ENCODE measurements at regions not wholly inside any gene's neighbourhood (a gene's known extent, or its start where the extent isn't known, plus 50 kb on each side); places are given as distances from the start of the nearest gene placed in this dataset.

GRCh38 chr7:50227726-50228125 is 76.8 kb upstream of the IKZF1 start:
- TF ChIP-seq CTCF (IDR thresholded peaks at IDR 0.05) = no peak
- intact Hi-C loops (cut with DNase I) = no loop called here
- ATAC-seq = peak; percentile 37
- H3K27ac ChIP-seq = peak overlapping the region in 1 of 2 donors; percentile 43
- no peak for DNase-seq
- H3K36me3 ChIP-seq = no peaks in the 10 kb centered on the region
- H3K4me1 ChIP-seq = peaks cover 0 to 27% of the 10 kb centered on the region in 2 donors
- H3K4me3 ChIP-seq = no peak overlapping the region
- peaks cover 0 to 26% of the 10 kb centered on the region in 2 donors for H3K9me3 ChIP-seq
- no peaks in the 10 kb centered on the region for H3K27me3 ChIP-seq

- Histone ChIP-seq H3K36me3 (no peaks in the 10 kb centered on the region), H3K27me3 (no peaks in the 10 kb centered on the region), H3K4me1 (peaks cover 0 to 27% of the 10 kb centered on the region in 2 donors), H3K9me3 (peaks cover 0 to 37% of the 10 kb centered on the region in 2 donors), H3K27ac (no peak overlapping the region), H3K4me3 (no peak overlapping the region)
- ATAC-seq (no peak), DNase-seq (no peak)
- intact Hi-C loops (cut with DNase I) = no loop called here
- TF ChIP-seq CTCF (IDR thresholded peaks at IDR 0.05) = no peak
These were observed 77.8 kb upstream of the IKZF1 start for GRCh38 chr7:50226669-50227068.

DNA sequence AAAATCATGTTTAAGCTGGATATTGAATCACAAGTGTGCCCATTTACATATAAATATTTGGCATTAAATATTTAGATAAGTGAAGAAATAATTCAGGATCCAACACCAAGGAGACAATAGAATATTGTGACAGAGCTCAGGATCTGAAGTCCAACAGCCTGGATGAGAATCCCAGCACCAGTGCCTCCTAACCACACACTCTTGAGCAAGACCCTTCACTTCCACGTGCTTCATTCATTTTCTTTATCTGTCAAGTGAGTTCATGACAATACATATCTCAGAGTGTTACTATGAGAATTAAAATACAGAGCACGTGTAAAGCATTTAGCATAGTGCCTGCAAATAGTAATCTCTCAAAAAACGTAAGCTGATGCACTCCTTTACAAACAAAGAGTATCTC is 78.4 kb upstream of the IKZF1 start:
- H3K4me1 ChIP-seq = peaks cover 0 to 31% of the 10 kb centered on the region in 2 donors
- no peaks in the 10 kb centered on the region for H3K36me3 ChIP-seq
- intact Hi-C loops (cut with DNase I) = no loop called here
- H3K4me3 ChIP-seq = no peak overlapping the region
- DNase-seq (no peak), ATAC-seq (no peak)
- H3K9me3 ChIP-seq = peaks cover 0 to 37% of the 10 kb centered on the region in 2 donors
- TF ChIP-seq CTCF (IDR thresholded peaks at IDR 0.05) = no peak
- no peaks in the 10 kb centered on the region for H3K27me3 ChIP-seq
- no peak overlapping the region for H3K27ac ChIP-seq

GRCh38 chr7:50221433-50221832 is 83.1 kb upstream of the IKZF1 start:
- Histone ChIP-seq H3K36me3 (no peaks in the 10 kb centered on the region), H3K4me3 (no peak overlapping the region), H3K27ac (peak overlapping the region in 1 of 2 donors; percentile 85), H3K4me1 (peaks cover 0 to 45% of the 10 kb centered on the region in 2 donors), H3K9me3 (peaks cover 0 to 22% of the 10 kb centered on the region in 2 donors), H3K27me3 (no peaks in the 10 kb centered on the region)
- intact Hi-C loops (cut with DNase I) = no loop called here
- no peak for TF ChIP-seq CTCF (IDR thresholded peaks at IDR 0.05)
- ATAC-seq (no peak), DNase-seq (no peak)

DNA sequence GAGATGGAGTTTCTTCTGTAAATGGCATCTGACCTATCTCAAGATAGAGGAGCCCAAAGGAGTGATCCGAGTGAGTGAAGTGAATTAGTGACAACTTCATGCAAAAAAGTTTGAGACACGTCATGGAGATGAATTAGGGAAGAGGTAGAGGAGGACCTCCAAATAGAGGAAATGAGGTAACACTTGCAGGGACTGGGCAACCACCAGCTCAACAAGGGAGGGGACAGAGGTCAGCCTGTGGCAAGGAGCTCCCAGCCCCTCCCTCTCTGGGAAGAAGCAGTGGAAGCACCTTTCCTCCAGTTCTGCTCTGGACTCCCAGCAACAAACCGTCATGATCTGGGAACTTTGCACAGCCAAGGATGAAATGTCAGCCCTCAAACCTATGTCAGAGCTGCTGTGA is 83.5 kb upstream of the IKZF1 start:
- ATAC-seq (peak; percentile 77), DNase-seq (peak in 2 of 4 donors; percentile 73 to 74)
- H3K27ac ChIP-seq = peak overlapping the region in 1 of 2 donors; percentile 85
- intact Hi-C loops (cut with DNase I) = no loop called here
- no peaks in the 10 kb centered on the region for H3K27me3 ChIP-seq
- H3K4me1 ChIP-seq = peaks cover 0 to 41% of the 10 kb centered on the region in 2 donors
- H3K36me3 ChIP-seq = no peaks in the 10 kb centered on the region
- no peak overlapping the region for H3K4me3 ChIP-seq
- no peak for TF ChIP-seq CTCF (IDR thresholded peaks at IDR 0.05)
- peaks cover 0 to 22% of the 10 kb centered on the region in 2 donors for H3K9me3 ChIP-seq

Data from left lung (tissue), 4 donors.